Forelimb muscle (tissue), 1 donor: ENCODE measurements at regions not wholly inside any gene's neighbourhood (a gene's known extent, or its start where the extent isn't known, plus 50 kb on each side); places are given as distances from the start of the nearest gene placed in this dataset.

Source experiments
- DNase-seq: peaks from one replicate; pipeline ENCODE4 v3.0.0-alpha.2; 2013; ENCODE audit warnings: low read depth

DNA sequence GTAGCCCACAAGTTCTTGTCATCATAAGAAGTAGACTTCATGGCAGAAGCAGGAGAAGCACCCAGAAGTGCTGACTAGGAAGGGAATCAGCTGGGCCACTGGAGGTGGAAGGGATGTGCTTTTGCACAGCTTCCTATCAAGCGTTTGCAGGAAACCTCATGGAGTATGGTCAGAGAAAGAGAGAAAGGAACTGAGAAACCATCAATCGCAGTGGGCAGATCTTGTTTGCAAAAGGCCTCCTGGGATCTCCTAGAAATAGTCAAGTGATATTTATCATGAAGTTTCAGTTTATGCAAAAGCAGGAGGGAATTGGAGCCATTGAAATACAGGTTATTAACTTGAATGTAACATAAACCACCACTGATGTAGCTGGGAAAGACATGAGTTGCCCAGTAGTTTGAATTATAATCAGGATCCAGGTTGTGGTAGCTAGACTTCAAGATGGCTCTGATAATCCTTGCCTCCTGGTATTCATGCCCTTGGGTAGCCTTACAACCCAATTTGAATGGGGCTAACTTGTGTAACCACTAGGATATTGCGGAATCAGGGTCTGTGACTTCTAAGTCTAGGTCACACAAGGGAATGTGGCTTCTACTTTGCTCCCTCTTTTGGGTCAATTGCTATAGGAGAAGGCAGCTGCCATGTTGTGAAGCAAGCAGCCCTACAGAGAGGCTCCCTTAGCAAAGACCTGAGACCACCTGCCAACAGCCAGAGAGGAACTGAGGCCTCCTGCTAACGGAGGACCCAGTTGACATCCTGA is 69.8 kb upstream of the TCF4 start:
- DNase-seq: no peak

DNA sequence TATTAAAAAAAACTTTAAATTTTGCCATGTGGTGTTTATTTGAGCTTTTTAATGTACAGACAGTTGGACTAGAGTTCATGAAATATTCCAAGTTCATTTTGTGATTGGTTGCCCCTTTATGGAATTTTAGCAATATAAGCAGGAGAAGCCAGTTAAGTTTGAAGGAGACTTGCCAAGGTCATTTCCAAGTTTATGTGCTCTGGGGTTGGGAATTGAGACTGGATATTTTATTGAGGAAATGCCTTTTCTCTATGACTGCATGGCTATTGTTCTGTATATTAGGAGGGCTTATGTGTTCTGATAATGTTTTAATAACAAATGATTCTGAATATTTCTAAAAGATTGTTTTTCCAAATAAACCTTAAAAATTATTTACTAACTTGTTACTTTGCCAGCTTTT is 67.0 kb upstream of the TCF4 start:
- no peak for DNase-seq

DNA sequence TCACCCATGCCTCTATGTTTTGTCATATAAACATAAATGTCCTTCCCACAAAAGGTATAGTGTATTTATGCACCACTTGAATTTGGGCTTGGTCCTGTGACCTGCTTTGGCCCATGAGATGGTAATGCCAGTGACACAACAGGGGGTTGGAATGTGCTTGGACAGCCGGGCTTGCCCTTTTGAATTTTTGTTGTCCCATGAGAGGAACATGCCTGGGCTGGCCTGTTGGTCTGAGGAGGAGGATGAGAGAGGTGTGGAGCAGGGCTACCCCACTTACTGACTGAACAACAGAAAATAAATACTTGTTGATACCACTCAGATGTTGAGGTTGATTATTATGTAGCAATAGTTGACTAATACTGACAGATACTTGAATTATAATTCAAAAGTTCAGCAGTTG is 63.2 kb upstream of the TCF4 start:
- no peak for DNase-seq

DNA sequence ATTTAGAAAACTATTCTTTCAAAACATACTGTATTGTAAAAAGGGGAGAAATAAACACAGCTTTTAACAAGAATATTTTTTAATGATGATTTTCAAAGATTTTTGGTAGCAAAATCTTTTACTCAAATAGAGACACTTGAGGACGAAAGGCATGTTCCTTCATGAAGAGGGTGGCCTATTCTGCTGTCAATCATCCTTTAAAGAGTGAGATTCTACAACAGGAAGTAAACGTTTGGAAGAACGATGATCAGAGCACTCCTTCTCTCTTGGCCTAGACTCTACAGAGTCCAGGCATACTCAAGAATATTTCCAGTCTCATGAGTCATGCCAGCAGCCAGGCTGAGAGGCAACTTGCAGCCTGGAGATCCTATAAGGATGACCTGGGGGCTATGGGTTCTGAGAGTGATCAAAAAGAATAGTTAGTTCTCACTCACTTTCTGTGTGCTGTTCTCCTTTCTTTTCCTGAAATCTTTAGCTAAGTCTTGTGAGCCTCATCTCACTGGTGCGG is 62.4 kb upstream of the TCF4 start:
- DNase-seq: no peak

DNA sequence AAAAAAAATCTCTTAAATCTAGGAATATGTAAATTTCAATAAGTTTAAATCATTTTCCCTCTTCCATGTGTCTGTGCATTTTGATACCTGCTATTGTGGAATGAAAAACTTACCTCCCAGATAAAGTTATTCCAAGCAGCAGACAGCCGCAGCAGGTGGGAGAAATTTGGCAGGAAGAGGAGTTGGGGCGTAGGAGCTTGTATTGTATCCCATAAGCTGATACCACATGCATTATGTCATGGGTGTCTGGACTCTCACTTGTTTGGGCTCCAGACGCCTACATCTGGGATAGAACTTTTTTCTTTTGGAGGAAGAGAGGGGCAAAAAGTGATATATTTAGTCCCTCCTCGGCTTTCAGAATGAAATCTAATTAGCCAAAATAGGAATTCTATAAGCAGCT is 59.3 kb upstream of the TCF4 start:
- no peak for DNase-seq

DNA sequence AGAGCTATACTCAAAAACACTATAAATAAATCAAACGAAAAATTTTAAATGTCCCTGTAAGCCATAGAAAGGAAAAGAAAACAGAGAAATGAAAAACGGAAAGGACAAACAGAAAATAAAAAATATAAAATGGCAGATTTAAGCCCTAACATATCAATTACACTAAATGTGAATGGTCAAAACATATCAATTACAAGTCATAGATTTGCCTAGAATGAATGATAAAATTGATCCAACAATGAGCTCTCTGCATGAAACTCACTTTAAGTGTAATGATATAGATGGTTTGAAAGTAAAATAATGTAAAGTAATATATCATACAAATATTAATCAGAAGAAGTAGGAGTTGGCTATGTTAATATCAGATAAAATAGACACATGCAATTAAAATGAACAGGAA is 54.2 kb upstream of the TCF4 start:
- DNase-seq: no peak

DNA sequence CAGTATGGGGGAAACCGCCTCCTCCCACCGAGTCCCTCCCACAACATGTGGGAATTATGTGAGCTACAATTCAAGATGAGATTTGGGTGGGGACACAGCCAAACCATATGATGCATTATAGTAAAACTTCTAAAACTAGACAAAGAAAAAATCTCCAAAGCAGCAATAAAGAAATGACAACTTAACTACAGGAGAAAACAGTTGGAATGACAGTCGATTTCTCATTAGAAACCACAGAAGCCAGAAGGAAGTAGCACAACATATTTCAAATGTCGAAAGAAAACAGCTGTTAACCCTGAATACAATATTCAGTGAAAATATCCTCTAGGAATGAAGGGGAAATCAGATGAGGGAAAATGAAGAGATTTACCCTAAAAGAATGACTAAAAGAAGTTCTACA is 53.5 kb upstream of the TCF4 start:
- DNase-seq: no peak
